GM23338 (cell line): ENCODE measurements at regions not wholly inside any gene's neighbourhood (a gene's known extent, or its start where the extent isn't known, plus 50 kb on each side); places are given as distances from the start of the nearest gene placed in this dataset.

ENCODE experiments used
- CTCF ChIP-seq, 2 experiments: fragments of 200-600 bp in 1 of 2; sonication (generic) in 1 of 2; conservative IDR thresholded peaks; 2 replicates each; pipeline versions ENCODE4 v1.5.1 to v1.6.1; 2016 to 2017; ENCODE audit warnings: antibody characterized with exemption in 2 of 2, low read depth in 2 of 2, mild to moderate bottlenecking in 2 of 2, moderate library complexity in 1 of 2
- EZH2 ChIP-seq: fragments of 200-600 bp; sonication (generic); IDR thresholded peaks from one replicate; pipeline ENCODE4 v1.8.0; 2017; ENCODE audit warnings: antibody characterized with exemption, mild to moderate bottlenecking, low read depth; ENCODE audit not compliant: unreplicated experiment

GRCh38 chr3:109572301-109572700 lies 235.0 kb upstream of the DPPA4 start:
- no peak for TF ChIP-seq EZH2
- no peak for TF ChIP-seq CTCF (conservative IDR thresholded peaks at IDR 0.05; ENCODE audit: low read depth in 2 of 2)
